Transverse colon (tissue), 4 donors: ENCODE measurements at regions not wholly inside any gene's neighbourhood (a gene's known extent, or its start where the extent isn't known, plus 50 kb on each side); places are given as distances from the start of the nearest gene placed in this dataset.

Source experiments
- DNase-seq: peaks from one replicate; pipeline ENCODE4 v3.0.0-alpha.2; 2019
- H3K27ac ChIP-seq, 4 donors: fragments of 200-600 bp; sonication (generic); 2 replicates each; pipeline ENCODE4 v1.5.1; 2016 to 2018; ENCODE audit warnings: inconsistent platforms in 4 of 4
- H3K27me3 ChIP-seq: fragments of 200-600 bp; sonication (generic); 2 replicates; pipeline ENCODE4 v1.5.1; 2017; ENCODE audit warnings: inconsistent platforms
- H3K36me3 ChIP-seq, 4 donors: fragments of 200-600 bp; sonication (generic); 2 replicates each; pipeline ENCODE4 v1.5.1; 2017 to 2019; ENCODE audit warnings: inconsistent platforms in 4 of 4
- H3K4me1 ChIP-seq, 4 donors: fragments of 200-600 bp; sonication (generic); 2 replicates each; pipeline ENCODE4 v1.5.1; 2017 to 2020; ENCODE audit warnings: inconsistent platforms in 4 of 4
- H3K4me3 ChIP-seq, 4 donors: fragments of 200-600 bp; sonication (generic); 1 replicate in 1 of 4; 2 replicates in 3 of 4; pipeline versions ENCODE4 v1.5.1 to v1.6.1; 2017 to 2019; ENCODE audit warnings: inconsistent platforms in 4 of 4
- H3K9me3 ChIP-seq, 2 donors: fragments of 200-600 bp; sonication (generic); 2 replicates each; pipeline ENCODE4 v1.5.1; 2017 to 2019; ENCODE audit warnings: inconsistent platforms in 2 of 2
- EP300 ChIP-seq: sonication (generic); formaldehyde crosslinking; IDR thresholded peaks from one replicate; pipeline ENCODE4 v1.6.1; 2017; ENCODE audit warnings: antibody characterized with exemption, low read depth
- POLR2A ChIP-seq: fragments of 450-650 bp; IDR thresholded peaks from one replicate; pipeline ENCODE4 v1.6.1; 2016; ENCODE audit warnings: antibody characterized with exemption, mild to moderate bottlenecking, moderate library complexity
- POLR2AphosphoS5 ChIP-seq, 3 donors: sonication (generic); formaldehyde crosslinking; IDR thresholded peaks; one replicate each; pipeline ENCODE4 v1.6.1; 2016; ENCODE audit warnings: antibody characterized with exemption in 3 of 3
- WGBS, 2 donors: methylation state at CpG; one replicate each; pipeline ENCODE4 v1.1.5; 2018; ENCODE audit warnings: low coverage in 1 of 2; 5-methylcytosine and 5-hydroxymethylcytosine counted together
- in situ Hi-C, 4 donors: fragments of 200-750 bp; cut with MboI; loops; one replicate each; pipeline versions ENCODE4 v1.15.0 to v1.15.1; 2017; ENCODE audit warnings: low sequenced_read_pairs in 3 of 4, low pct_ligation_motif_present in 1 of 4, low pct_unique_long_range_greater_than_20kb in 1 of 4
- intact Hi-C: fragments of 100-400 bp; cut with DNase I; formaldehyde crosslinking; loops from one replicate; pipeline ENCODE4 v1.15.1; 2023; ENCODE audit warnings: low total_unique reads
- TF ChIP-seq, protein P1 (sequence below), 5 experiments: fragments of 200-600 bp in 3 of 5; fragments of 450-650 bp in 2 of 5; sonication (generic) in 3 of 5; IDR thresholded peaks; 1 replicate in 2 of 5; 2 replicates in 3 of 5; pipeline ENCODE4 v1.5.1; 2016 to 2017; ENCODE audit warnings: antibody characterized with exemption in 5 of 5, inconsistent platforms in 3 of 5, mild to moderate bottlenecking in 2 of 5, moderate library complexity in 1 of 5

DNA sequence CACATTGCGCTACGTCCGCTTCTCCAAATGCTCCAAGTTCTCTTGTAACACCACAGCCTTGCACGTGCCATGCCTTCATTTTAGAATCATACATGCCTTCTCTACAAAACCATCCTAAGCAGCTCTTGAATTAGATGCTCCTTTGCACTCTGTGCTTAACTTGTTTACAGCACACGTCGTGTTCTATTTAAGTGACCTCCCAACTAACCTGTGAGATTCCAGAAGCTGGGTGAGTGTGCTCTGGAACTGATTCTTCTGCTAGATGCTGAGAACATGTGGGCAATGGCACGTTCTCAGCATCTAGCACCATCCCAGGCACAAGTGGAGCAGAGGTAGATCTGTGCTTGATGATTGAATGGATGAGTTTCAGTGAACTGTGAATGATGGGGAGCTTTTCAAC is 100.0 kb upstream of the NEDD9 start:
- no peaks in the 10 kb centered on the region for H3K27me3 ChIP-seq
- no peaks in the 10 kb centered on the region for H3K36me3 ChIP-seq
- peaks cover 0 to 28% (median 24%) of the 10 kb centered on the region in 4 donors for H3K4me1 ChIP-seq
- H3K27ac ChIP-seq, result no peak overlapping the region
- H3K4me3 ChIP-seq, result no peak overlapping the region
- in situ Hi-C loops, result no loop called here
- TF ChIP-seq POLR2AphosphoS5 (IDR thresholded peaks at IDR 0.05) (no peak), EP300 (no peak), POLR2A (no peak)
- TF ChIP-seq, protein P1, sequence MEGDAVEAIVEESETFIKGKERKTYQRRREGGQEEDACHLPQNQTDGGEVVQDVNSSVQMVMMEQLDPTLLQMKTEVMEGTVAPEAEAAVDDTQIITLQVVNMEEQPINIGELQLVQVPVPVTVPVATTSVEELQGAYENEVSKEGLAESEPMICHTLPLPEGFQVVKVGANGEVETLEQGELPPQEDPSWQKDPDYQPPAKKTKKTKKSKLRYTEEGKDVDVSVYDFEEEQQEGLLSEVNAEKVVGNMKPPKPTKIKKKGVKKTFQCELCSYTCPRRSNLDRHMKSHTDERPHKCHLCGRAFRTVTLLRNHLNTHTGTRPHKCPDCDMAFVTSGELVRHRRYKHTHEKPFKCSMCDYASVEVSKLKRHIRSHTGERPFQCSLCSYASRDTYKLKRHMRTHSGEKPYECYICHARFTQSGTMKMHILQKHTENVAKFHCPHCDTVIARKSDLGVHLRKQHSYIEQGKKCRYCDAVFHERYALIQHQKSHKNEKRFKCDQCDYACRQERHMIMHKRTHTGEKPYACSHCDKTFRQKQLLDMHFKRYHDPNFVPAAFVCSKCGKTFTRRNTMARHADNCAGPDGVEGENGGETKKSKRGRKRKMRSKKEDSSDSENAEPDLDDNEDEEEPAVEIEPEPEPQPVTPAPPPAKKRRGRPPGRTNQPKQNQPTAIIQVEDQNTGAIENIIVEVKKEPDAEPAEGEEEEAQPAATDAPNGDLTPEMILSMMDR (IDR thresholded peaks at IDR 0.05), result no peak
- no peaks in the 10 kb centered on the region for H3K9me3 ChIP-seq
- WGBS, 2 donors, result 80 to 93% methylated on average over 1 to 7 of the region's 7 CpGs
- intact Hi-C loops, result no loop called here
- no peak for DNase-seq

DNA sequence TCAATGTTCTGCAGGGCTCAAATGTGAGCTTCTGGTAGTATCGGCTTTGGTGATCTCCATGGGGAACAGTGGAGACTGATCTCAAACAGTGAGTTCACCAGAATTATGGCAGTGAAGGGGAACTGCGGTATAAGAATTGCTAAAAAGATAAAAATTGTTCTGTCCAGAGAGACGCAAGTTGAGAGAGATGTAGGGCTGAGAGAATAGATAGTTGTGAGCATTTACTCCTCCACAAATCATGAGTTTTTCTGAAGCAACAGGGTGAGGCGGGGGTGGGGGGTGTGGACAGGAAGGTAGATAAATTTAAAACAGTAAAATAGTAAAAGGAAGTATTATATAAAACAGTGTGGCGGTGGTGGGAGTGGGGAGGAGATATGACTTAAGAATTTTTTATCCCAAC is 98.6 kb upstream of the NEDD9 start:
- Histone ChIP-seq H3K27ac (peak overlapping the region; percentile 54 to 71 (median 60)), H3K27me3 (no peaks in the 10 kb centered on the region), H3K4me1 (peaks cover 0 to 28% (median 24%) of the 10 kb centered on the region in 4 donors), H3K9me3 (no peaks in the 10 kb centered on the region), H3K36me3 (no peaks in the 10 kb centered on the region), H3K4me3 (no peak overlapping the region)
- intact Hi-C loops, result no loop called here
- DNase-seq, result no peak
- TF ChIP-seq EP300, result no peak
- no peak for TF ChIP-seq POLR2AphosphoS5 (IDR thresholded peaks at IDR 0.05)
- no peak for TF ChIP-seq POLR2A
- TF ChIP-seq, protein P1 (IDR thresholded peaks at IDR 0.05), result no peak
- in situ Hi-C loops, result no loop called here
- 43 to 49% methylated on average over 5 of the region's 5 CpGs for WGBS, 2 donors

DNA sequence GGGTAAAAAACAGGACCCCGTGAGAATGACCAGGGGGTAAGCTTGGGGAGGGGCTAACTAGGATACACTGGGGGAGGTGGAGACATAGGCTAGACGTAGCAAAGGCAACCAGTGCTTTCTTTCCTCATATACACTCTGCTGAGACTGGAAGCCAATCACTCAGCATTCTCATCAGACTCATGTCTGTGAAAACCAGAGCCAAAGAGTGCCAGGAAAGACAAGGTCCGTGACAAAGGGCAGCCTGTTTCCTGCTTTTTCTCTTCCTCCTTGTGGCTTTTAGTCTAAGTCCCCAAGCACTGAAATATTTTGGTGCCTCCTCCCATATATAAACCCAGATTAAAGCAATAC is 97.9 kb upstream of the NEDD9 start:
- H3K36me3 ChIP-seq, result no peaks in the 10 kb centered on the region
- H3K27me3 ChIP-seq, result no peaks in the 10 kb centered on the region
- peak; percentile 53 for DNase-seq
- TF ChIP-seq EP300, result no peak
- TF ChIP-seq, protein P1 (IDR thresholded peaks at IDR 0.05), result no peak
- TF ChIP-seq POLR2AphosphoS5 (IDR thresholded peaks at IDR 0.05), result peak in 1 of 3 donors; percentile 32
- intact Hi-C loops (no loop called here), in situ Hi-C loops (no loop called here)
- peaks cover 0 to 28% (median 24%) of the 10 kb centered on the region in 4 donors for H3K4me1 ChIP-seq
- no peaks in the 10 kb centered on the region for H3K9me3 ChIP-seq
- 43% methylated on average over 3 of the region's 3 CpGs for WGBS, 2 donors
- H3K4me3 ChIP-seq, result no peak overlapping the region
- peak overlapping the region; percentile 54 to 71 (median 60) for H3K27ac ChIP-seq

DNA sequence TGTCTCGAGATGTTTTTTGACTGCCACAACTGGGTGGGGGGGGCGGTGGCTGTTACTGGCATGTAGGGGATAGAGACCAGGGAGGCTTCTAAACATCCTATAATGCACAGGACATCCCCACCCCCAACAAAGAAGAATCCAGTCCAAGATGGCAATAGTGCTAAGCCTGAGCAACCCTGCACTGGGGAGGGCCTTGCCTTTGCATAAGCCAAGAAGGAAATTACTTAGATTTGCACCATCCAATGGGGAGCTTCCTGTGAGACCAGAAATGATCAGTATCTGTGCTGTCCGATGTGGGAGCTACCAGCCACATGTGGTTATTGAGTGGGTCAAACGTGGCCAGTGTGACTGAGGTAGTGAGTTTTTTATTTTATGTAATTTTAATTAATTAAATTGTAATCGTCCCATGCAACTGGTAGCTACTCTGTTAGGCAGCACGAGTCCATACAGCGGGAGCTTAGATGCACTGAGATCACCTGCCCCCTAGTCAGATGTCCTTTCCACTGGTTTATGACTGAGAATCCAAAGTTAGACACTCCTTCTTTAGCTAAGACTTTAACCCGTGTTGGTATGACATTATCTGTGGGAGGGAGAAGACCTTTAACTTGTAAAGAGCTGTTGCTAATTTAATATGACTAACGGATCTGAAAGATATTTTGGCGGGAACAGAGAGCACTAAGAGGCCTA is 97.4 kb upstream of the NEDD9 start:
- intact Hi-C loops, result no loop called here
- no peaks in the 10 kb centered on the region for H3K36me3 ChIP-seq
- H3K9me3 ChIP-seq, result no peaks in the 10 kb centered on the region
- peak overlapping the region; percentile 54 to 71 (median 60) for H3K27ac ChIP-seq
- no peak for TF ChIP-seq POLR2AphosphoS5 (IDR thresholded peaks at IDR 0.05)
- TF ChIP-seq, protein P1 (IDR thresholded peaks at IDR 0.05), result no peak
- no peak for TF ChIP-seq POLR2A
- no peak for TF ChIP-seq EP300
- DNase-seq, result no peak
- H3K4me3 ChIP-seq, result no peak overlapping the region
- WGBS, 2 donors, result 54 to 68% methylated on average over 6 to 10 of the region's 10 CpGs
- in situ Hi-C loops, result no loop called here
- peaks cover 0 to 28% (median 24%) of the 10 kb centered on the region in 4 donors for H3K4me1 ChIP-seq
- H3K27me3 ChIP-seq, result no peaks in the 10 kb centered on the region
